Neuronal stem cell (in vitro differentiated cells): ENCODE measurements at regions not wholly inside any gene's neighbourhood (a gene's known extent, or its start where the extent isn't known, plus 50 kb on each side); places are given as distances from the start of the nearest gene placed in this dataset.
A peak's percentile ranks its signal among the peaks of the same experiment; 100 is the strongest.

Source experiments
- DNase-seq: peaks from one replicate; pipeline ENCODE4 v3.0.0-alpha.2; 2013; ENCODE audit warnings: low spot score
- H2AFZ ChIP-seq: one replicate; pipeline ENCODE4 v1.6.1; 2013; ENCODE audit warnings: mild to moderate bottlenecking, low read length, inconsistent platforms
- H2AK5ac ChIP-seq: 2 replicates; pipeline ENCODE4 v1.6.1; 2013; ENCODE audit warnings: low read depth, mild to moderate bottlenecking, inconsistent platforms, low read length, moderate library complexity, mixed read lengths
- H2BK120ac ChIP-seq: 2 replicates; pipeline ENCODE4 v1.6.1; 2013; ENCODE audit warnings: low read depth, mild to moderate bottlenecking, inconsistent platforms, low read length, moderate library complexity, mixed read lengths
- H2BK12ac ChIP-seq: one replicate; pipeline ENCODE4 v1.6.1; 2013; ENCODE audit warnings: low read length, inconsistent platforms
- H2BK15ac ChIP-seq: 2 replicates; pipeline ENCODE4 v1.6.1; 2013; ENCODE audit warnings: mild to moderate bottlenecking, low read length, inconsistent platforms, mixed read lengths
- H2BK5ac ChIP-seq: one replicate; pipeline ENCODE4 v1.6.1; 2013; ENCODE audit warnings: inconsistent platforms, mild to moderate bottlenecking, low read length, moderate library complexity
- H3K14ac ChIP-seq: one replicate; pipeline ENCODE4 v1.6.1; 2013; ENCODE audit warnings: low read length, inconsistent platforms
- H3K18ac ChIP-seq: 2 replicates; pipeline ENCODE4 v1.6.1; 2013; ENCODE audit warnings: low read length, inconsistent platforms
- H3K23ac ChIP-seq: 2 replicates; pipeline ENCODE4 v1.6.1; 2013; ENCODE audit warnings: low read depth, mild to moderate bottlenecking, mixed read lengths, low read length, inconsistent platforms; ENCODE audit not compliant: poor library complexity
- H3K27ac ChIP-seq: replicated peaks from 3 replicates; pipeline ENCODE4 v1.5.1; 2013; ENCODE audit warnings: low read length, inconsistent platforms
- H3K27me3 ChIP-seq, 3 experiments: 2 replicates each; pipeline ENCODE4 v1.6.1; 2013; ENCODE audit warnings: low read length in 3 of 3, mild to moderate bottlenecking in 2 of 3, inconsistent platforms in 1 of 3, low read depth in 1 of 3, mixed read lengths in 1 of 3, moderate library complexity in 1 of 3; ENCODE audit not compliant: control insufficient read depth in 3 of 3, insufficient read depth in 3 of 3
- H3K36me3 ChIP-seq, 2 donors: replicated peaks in 1 of 2; 2 replicates each; pipeline ENCODE4 v1.6.1; 2013; ENCODE audit warnings: low read length in 2 of 2; ENCODE audit not compliant: control insufficient read depth in 2 of 2, insufficient read depth in 2 of 2
- H3K4ac ChIP-seq: 2 replicates; pipeline ENCODE4 v1.6.1; 2013; ENCODE audit warnings: inconsistent platforms, mild to moderate bottlenecking, low read length, moderate library complexity
- H3K4me1 ChIP-seq, 2 donors: 1 replicate in 1 of 2; 2 replicates in 1 of 2; pipeline ENCODE4 v1.6.1; 2013; ENCODE audit warnings: low read length in 2 of 2, low read depth in 1 of 2; ENCODE audit not compliant: control insufficient read depth in 2 of 2, insufficient read depth in 1 of 2
- H3K4me2 ChIP-seq: one replicate; pipeline ENCODE4 v1.6.1; 2013; ENCODE audit warnings: mild to moderate bottlenecking, low read length, inconsistent platforms; ENCODE audit not compliant: insufficient read depth, poor library complexity, severe bottlenecking
- H3K4me3 ChIP-seq, 2 donors: 2 replicates each; pipeline ENCODE4 v1.5.1; 2013; ENCODE audit warnings: low read length in 2 of 2, mild to moderate bottlenecking in 2 of 2, inconsistent platforms in 1 of 2, moderate library complexity in 1 of 2
- H3K79me1 ChIP-seq: one replicate; pipeline ENCODE4 v1.6.1; 2013; ENCODE audit warnings: low read depth, mild to moderate bottlenecking, inconsistent platforms, low read length, moderate library complexity
- H3K9ac ChIP-seq: one replicate; pipeline ENCODE4 v1.6.1; 2013; ENCODE audit warnings: mild to moderate bottlenecking, low read depth, low read length, inconsistent platforms; ENCODE audit not compliant: poor library complexity
- H3K9me3 ChIP-seq, 2 donors: replicated peaks in 1 of 2; 2 replicates each; pipeline versions ENCODE3 to v1.6.1; 2013; ENCODE audit warnings: low read length in 2 of 2, mild to moderate bottlenecking in 2 of 2, inconsistent platforms in 1 of 2, low read depth in 1 of 2, mixed read lengths in 1 of 2, moderate library complexity in 1 of 2; ENCODE audit not compliant: control insufficient read depth in 2 of 2, insufficient read depth in 1 of 2
- H4K8ac ChIP-seq: one replicate; pipeline ENCODE4 v1.6.1; 2013; ENCODE audit warnings: low read depth, mild to moderate bottlenecking, inconsistent platforms, low read length, moderate library complexity
- H4K91ac ChIP-seq: one replicate; pipeline ENCODE4 v1.6.1; 2013; ENCODE audit warnings: low read length, low read depth, mild to moderate bottlenecking, inconsistent platforms; ENCODE audit not compliant: poor library complexity
- WGBS, 2 donors: extraction: QIAGEN DNeasy Blood & Tissue Kit; methylation state at CpG; one replicate each; pipeline ENCODE4 v1.1.7; 2013; ENCODE audit warnings: missing lambda C conversion rate in 2 of 2, mixed read lengths in 1 of 2; ENCODE audit not compliant: insufficient read length in 2 of 2, insufficient replicate concordance in 1 of 2; ENCODE audit errors: extremely low coverage in 2 of 2; 5-methylcytosine and 5-hydroxymethylcytosine counted together

GRCh38 chr3:181839039-181839915 is 127.6 kb downstream of the SOX2 start:
- Histone ChIP-seq H3K27me3 (no peaks in the 10 kb centered on the region), H2AFZ (no peak overlapping the region), H2BK120ac (no peak overlapping the region), H3K9ac (no peak overlapping the region), H3K4me1 (peaks cover 0 to 2% of the 10 kb centered on the region in 2 donors), H4K8ac (no peak overlapping the region), H2BK15ac (no peak overlapping the region), H3K14ac (no peak overlapping the region), H3K23ac (no peak overlapping the region), H3K18ac (no peak overlapping the region), H3K4ac (no peak overlapping the region), H3K36me3 (no peaks in the 10 kb centered on the region), H3K79me1 (no peaks in the 10 kb centered on the region), H2AK5ac (no peak overlapping the region), H2BK12ac (no peak overlapping the region), H4K91ac (no peak overlapping the region), H2BK5ac (no peak overlapping the region), H3K27ac (no peak overlapping the region), H3K4me2 (no peak overlapping the region), H3K4me3 (no peak overlapping the region), H3K9me3 (peaks cover 0 to 3% of the 10 kb centered on the region in 2 donors)
- WGBS, 2 donors, result no CpG with 5 or more reads among the region's 17 CpGs
- DNase-seq, result no peak

GRCh38 chr3:181839916-181840297 is 128.2 kb downstream of the SOX2 start:
- Histone ChIP-seq H2AK5ac (no peak overlapping the region), H2BK5ac (no peak overlapping the region), H2AFZ (no peak overlapping the region), H4K8ac (no peak overlapping the region), H3K27ac (no peak overlapping the region), H3K23ac (no peak overlapping the region), H3K9ac (no peak overlapping the region), H3K4me1 (peaks cover 0 to 2% of the 10 kb centered on the region in 2 donors), H3K4me3 (no peak overlapping the region), H2BK15ac (no peak overlapping the region), H3K79me1 (no peaks in the 10 kb centered on the region), H3K36me3 (no peaks in the 10 kb centered on the region), H3K27me3 (no peaks in the 10 kb centered on the region), H3K9me3 (peaks cover 0 to 3% of the 10 kb centered on the region in 2 donors), H2BK12ac (no peak overlapping the region), H2BK120ac (no peak overlapping the region), H4K91ac (no peak overlapping the region), H3K4ac (no peak overlapping the region), H3K4me2 (no peak overlapping the region), H3K14ac (no peak overlapping the region), H3K18ac (no peak overlapping the region)
- WGBS, 2 donors, result no CpG with 5 or more reads among the region's 3 CpGs
- no peak for DNase-seq

- H3K4me3 ChIP-seq, result no peak overlapping the region
- no peak overlapping the region for H2BK5ac ChIP-seq
- peak; percentile 6 for DNase-seq
- H3K14ac ChIP-seq, result no peak overlapping the region
- no peak overlapping the region for H3K23ac ChIP-seq
- peaks cover 0 to 3% of the 10 kb centered on the region in 2 donors for H3K9me3 ChIP-seq
- peak overlapping the region; percentile 46 for H2AFZ ChIP-seq
- H3K4me2 ChIP-seq, result no peak overlapping the region
- H3K18ac ChIP-seq, result no peak overlapping the region
- no peak overlapping the region for H3K27ac ChIP-seq
- H3K4me1 ChIP-seq, result peaks cover 0 to 2% of the 10 kb centered on the region in 2 donors
- no CpG with 5 or more reads among the region's 3 CpGs for WGBS, 2 donors
- no peak overlapping the region for H2BK15ac ChIP-seq
- no peak overlapping the region for H4K91ac ChIP-seq
- H3K27me3 ChIP-seq, result no peaks in the 10 kb centered on the region
- H3K79me1 ChIP-seq, result no peaks in the 10 kb centered on the region
- H4K8ac ChIP-seq, result no peak overlapping the region
- no peak overlapping the region for H2BK120ac ChIP-seq
- no peak overlapping the region for H3K9ac ChIP-seq
- H3K4ac ChIP-seq, result no peak overlapping the region
- H2AK5ac ChIP-seq, result no peak overlapping the region
- H3K36me3 ChIP-seq, result no peaks in the 10 kb centered on the region
- H2BK12ac ChIP-seq, result no peak overlapping the region
Observed at GRCh38 chr3:181844211-181844610, 132.5 kb downstream of the SOX2 start.

GRCh38 chr3:181847276-181847675 is 135.6 kb downstream of the SOX2 start:
- H2BK5ac ChIP-seq, result no peak overlapping the region
- no peak overlapping the region for H3K23ac ChIP-seq
- no peak overlapping the region for H3K9ac ChIP-seq
- DNase-seq, result no peak
- H3K4me3 ChIP-seq, result no peak overlapping the region
- no peaks in the 10 kb centered on the region for H3K36me3 ChIP-seq
- no peak overlapping the region for H3K4me2 ChIP-seq
- no peak overlapping the region for H4K8ac ChIP-seq
- no peak overlapping the region for H3K18ac ChIP-seq
- no peak overlapping the region for H2BK15ac ChIP-seq
- no peak overlapping the region for H3K4ac ChIP-seq
- H3K27me3 ChIP-seq, result no peaks in the 10 kb centered on the region
- no CpG with 5 or more reads among the region's 3 CpGs for WGBS, 2 donors
- H2BK120ac ChIP-seq, result no peak overlapping the region
- H3K27ac ChIP-seq, result no peak overlapping the region
- no peak overlapping the region for H2AFZ ChIP-seq
- H3K9me3 ChIP-seq, result no peaks in the 10 kb centered on the region
- H4K91ac ChIP-seq, result no peak overlapping the region
- no peak overlapping the region for H2AK5ac ChIP-seq
- H3K79me1 ChIP-seq, result peaks cover 2% of the 10 kb centered on the region
- peaks cover 0 to 2% of the 10 kb centered on the region in 2 donors for H3K4me1 ChIP-seq
- no peak overlapping the region for H2BK12ac ChIP-seq
- no peak overlapping the region for H3K14ac ChIP-seq
